ENCODE measurements at regions not wholly inside any gene's neighbourhood (a gene's known extent, or its start where the extent isn't known, plus 50 kb on each side); places are given as distances from the start of the nearest gene placed in this dataset.
"Not testable (repeated sequence)": the region's sequence is repeated elsewhere in the genome, so short reads cannot be mapped to it uniquely, and the experiment has no call there.

GRCh38 chr1:188817814-188818213, 1659.8 kb downstream of the BRINP3 start:
- TF ChIP-seq CTCF (conservative IDR thresholded peaks at IDR 0.05; ENCODE audit: low read depth, low read length) = no peak
- H3K4me3 ChIP-seq (ENCODE audit: low read length) = no peak overlapping the region

GRCh38 chr1:188822248-188822647, 1655.4 kb downstream of the BRINP3 start:
- TF ChIP-seq CTCF (conservative IDR thresholded peaks at IDR 0.05; ENCODE audit: low read depth, low read length) = no peak
- no peak for DNase-seq (ENCODE audit: low read depth)
- no peak overlapping the region for H3K4me3 ChIP-seq (ENCODE audit: low read length)

More at GRCh38 chr1:188817814-188818213, 1659.8 kb downstream of the BRINP3 start:
- DNase-seq (ENCODE audit: low read depth) = no peak

GRCh38 chr1:188825471-188825870, 1652.2 kb downstream of the BRINP3 start:
- DNase-seq (ENCODE audit: low read depth) = no peak
- H3K4me3 ChIP-seq (ENCODE audit: low read length) = no peak overlapping the region
- TF ChIP-seq CTCF (conservative IDR thresholded peaks at IDR 0.05; ENCODE audit: low read depth, low read length) = no peak

- TF ChIP-seq CTCF (conservative IDR thresholded peaks at IDR 0.05; ENCODE audit: low read depth, low read length) = no peak
- H3K4me3 ChIP-seq (ENCODE audit: low read length) = no peak overlapping the region
- DNase-seq (ENCODE audit: low read depth) = no peak
Measured at GRCh38 chr1:188826800-188827199, 1650.9 kb downstream of the BRINP3 start.

GRCh38 chr1:188827400-188827799, 1650.3 kb downstream of the BRINP3 start:
- H3K4me3 ChIP-seq (ENCODE audit: low read length) = no peak overlapping the region
- DNase-seq (ENCODE audit: low read depth) = no peak
- TF ChIP-seq CTCF (conservative IDR thresholded peaks at IDR 0.05; ENCODE audit: low read depth, low read length) = no peak

- H3K4me3 ChIP-seq (ENCODE audit: low read length); DNase-seq (ENCODE audit: low read depth): not testable (repeated sequence)
Measured at GRCh38 chr1:188841111-188841696, 1636.5 kb downstream of the BRINP3 start.

- no peak for DNase-seq (ENCODE audit: low read depth)
- TF ChIP-seq CTCF (conservative IDR thresholded peaks at IDR 0.05; ENCODE audit: low read depth, low read length) = no peak
- no peak overlapping the region for H3K4me3 ChIP-seq (ENCODE audit: low read length)
Measured at GRCh38 chr1:188846468-188846867, 1631.2 kb downstream of the BRINP3 start.

All from retinal pigment epithelial cell (primary cell).